ENCODE measurements at regions not wholly inside any gene's neighbourhood (a gene's known extent, or its start where the extent isn't known, plus 50 kb on each side); places are given as distances from the start of the nearest gene placed in this dataset.
"Not testable (repeated sequence)": the region's sequence is repeated elsewhere in the genome, so short reads cannot be mapped to it uniquely, and the experiment has no call there.

GRCh38 chr2:48206056-48206656 lies 108.3 kb upstream of the FOXN2 start:
- intact Hi-C loops (cut with DNase I): loop anchor here (5.0 kb wide), 1 partner anchor 216 kb away; no protein-coding TSS in a partner anchor
- not testable (repeated sequence) for DNase-seq

GRCh38 chr2:48207201-48207641 lies 107.3 kb upstream of the FOXN2 start:
- peak in 1 of 10 donors; percentile 55 for DNase-seq
- intact Hi-C loops (cut with DNase I): loop anchor here (5.0 kb wide), 1 partner anchor 215 kb away; no protein-coding TSS in a partner anchor

DNA sequence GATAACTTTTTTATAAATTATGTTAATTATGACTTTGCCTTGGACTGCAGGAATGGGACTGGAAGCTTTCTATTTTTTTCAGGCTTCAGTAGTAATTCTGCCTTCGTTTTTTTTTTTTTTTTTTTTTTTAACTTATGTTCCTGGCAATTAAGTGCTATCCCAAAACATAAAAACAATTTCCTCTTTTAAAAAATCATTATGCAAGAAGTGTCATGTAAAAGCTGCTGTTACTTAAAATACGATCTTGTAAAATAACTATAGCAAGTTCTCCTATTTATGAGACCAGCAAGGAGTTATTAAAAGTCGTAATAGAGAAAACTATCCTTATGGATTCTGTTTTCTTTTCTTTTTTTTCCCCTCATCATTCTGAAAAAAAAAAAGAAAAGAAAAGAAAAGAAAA lies 106.6 kb upstream of the FOXN2 start:
- DNase-seq: no peak
- intact Hi-C loops (cut with DNase I): loop anchor here (5.0 kb wide), 1 partner anchor 214 kb away; no protein-coding TSS in a partner anchor

DNA sequence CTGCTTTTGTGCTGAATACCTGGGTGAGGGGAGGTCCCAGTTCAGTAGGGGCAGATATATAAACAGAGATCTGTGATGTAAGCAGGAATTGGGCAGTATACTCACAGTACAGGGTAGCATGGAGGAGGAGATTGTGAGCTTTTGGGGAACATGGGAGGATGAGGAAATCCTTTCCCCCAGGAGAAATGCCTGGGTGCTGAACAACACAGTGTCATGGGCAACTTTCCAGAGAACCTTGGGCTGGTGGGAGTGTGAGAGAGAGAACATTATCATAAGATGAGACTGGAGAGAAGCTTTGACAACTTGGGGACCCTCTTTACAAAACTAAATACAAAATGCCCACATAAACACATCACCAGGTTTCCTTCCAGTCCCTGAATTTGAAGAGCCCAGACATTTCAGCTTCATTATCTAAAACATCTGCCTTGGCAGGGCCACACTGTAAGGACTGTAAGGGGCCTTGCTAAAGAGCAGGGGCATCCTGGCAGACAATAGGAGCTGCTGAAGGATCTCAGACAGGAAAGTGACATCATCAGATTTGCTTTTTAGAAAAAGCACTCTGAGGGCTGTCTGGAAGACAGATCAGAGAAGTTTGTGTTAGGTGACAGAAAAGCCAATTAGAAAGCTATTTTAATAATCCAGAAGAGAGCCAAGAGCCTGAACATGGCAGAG lies 105.1 kb upstream of the FOXN2 start:
- DNase-seq: no peak
- intact Hi-C loops (cut with DNase I): loop anchor here (5.0 kb wide), 1 partner anchor 213 kb away; no protein-coding TSS in a partner anchor

DNA sequence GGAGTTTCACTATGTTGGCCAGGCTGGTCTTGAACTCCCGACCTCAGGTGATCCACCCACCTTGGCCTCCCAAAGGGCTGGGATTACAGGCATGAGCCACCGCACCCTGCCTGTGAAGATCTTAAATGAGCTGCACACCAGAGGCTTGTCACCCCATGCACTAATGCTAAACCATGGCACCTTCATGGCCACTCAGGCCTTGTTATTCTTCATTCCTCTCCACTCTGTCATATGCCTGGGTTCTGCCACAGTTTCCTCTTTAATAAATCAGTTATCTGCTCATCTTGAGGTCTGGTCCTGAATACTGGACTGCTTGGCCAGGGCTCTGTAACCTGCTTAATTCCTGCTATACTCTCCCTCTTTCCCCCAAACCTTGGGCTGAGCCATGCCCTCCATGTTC lies 104.3 kb upstream of the FOXN2 start:
- intact Hi-C loops (cut with DNase I): no loop called here
- no peak for DNase-seq

DNA sequence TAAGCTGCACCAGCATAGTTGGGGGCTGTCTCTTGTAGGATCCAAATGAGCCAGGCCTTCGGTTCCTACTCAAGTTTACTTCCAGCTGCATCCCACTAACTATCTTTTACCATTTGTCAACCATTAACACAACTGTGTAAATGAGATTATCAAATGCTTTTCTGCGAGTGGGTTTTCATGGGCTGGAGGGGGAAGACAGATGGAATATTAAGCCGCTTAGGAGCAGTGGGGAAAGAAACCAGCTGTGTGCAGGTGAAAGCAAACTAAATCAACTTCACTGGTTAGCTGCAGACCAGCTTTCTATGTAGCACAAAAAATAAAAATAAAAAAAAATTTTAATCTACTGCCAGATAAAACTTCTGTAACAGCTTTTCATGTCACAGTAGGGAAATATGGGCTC lies 100.8 kb upstream of the FOXN2 start:
- intact Hi-C loops (cut with DNase I): no loop called here
- no peak for DNase-seq

DNA sequence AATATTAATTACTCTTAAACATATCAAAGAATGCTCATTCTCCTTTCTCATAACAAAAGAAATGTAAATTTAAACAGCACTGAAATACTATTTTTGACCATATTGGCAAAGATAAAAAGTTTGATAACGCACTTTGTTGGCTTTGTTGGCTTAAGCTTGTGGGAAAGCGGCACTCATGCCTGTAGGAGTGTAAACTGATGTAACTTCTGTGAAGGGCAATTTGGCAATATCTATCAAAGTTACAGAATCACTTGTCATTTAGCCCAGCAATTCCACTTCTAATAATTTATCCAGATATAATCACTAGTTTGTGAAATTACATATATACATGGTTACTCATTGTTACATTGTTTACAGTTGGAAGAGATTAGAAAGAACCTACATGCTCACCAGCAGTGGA lies 96.3 kb upstream of the FOXN2 start:
- intact Hi-C loops (cut with DNase I): no loop called here
- no peak for DNase-seq

DNA sequence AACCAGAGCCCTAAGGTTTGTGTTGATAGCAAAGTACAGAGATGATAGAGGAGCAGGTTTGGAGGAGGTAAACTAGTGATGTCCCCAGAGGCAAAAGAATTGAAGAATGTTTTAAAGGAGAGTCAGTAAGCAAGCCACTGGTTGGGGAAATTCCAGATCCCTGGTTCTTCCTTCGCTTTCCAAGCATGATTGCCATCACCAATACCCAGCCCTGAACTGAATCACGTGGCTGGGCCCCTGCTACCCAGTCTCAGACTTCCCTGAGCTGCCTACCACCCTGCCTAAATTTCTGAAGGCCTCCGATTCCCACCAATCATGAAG lies 95.3 kb upstream of the FOXN2 start:
- intact Hi-C loops (cut with DNase I): no loop called here
- DNase-seq: no peak

DNA sequence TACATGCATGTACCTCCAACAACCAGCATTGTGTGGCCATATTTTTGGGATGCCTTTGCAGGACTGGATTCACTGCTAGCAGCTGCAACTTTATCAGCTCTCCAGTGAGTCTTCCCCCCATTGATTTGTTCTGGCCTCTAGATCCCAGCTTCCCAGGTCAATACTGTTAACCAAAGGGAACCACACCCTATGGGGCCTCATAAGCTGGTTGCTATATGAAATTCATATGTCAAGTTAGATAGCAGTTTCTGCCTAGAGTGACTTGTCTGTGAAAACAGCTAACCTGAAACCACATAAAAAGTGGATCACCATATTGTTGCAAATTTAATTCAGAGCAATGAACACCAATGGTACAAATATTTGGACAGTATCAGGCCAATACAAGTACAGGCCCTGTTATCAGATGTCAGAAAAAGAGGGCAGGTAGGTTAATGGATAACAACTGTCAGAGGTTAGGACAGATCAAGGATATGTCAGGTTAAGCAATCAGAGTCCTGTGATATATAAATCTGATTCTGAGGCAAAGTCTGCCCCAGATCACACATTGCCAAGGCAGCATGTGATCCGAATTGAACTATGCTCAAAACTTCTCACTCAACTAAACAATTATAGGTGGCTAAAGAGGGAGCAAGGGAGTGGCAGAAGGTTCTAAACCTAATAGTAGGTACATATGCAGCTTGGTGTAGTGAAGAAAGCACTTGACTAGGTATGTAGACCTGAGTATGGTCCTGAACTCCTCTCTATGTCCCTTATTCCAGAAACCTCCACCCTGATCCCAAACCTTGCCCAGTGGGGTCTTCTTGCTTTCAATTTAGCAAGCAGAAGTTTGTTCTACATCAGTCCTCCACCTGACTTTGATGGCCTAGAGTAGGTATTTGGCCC lies 94.7 kb upstream of the FOXN2 start:
- DNase-seq: no peak
- intact Hi-C loops (cut with DNase I): no loop called here

- intact Hi-C loops (cut with DNase I): no loop called here
- DNase-seq: no peak
Observed at GRCh38 chr2:48220501-48220900, 94.0 kb upstream of the FOXN2 start.

- no peak for DNase-seq
- intact Hi-C loops (cut with DNase I): no loop called here
Observed at GRCh38 chr2:48221846-48222516, 92.5 kb upstream of the FOXN2 start.

DNA sequence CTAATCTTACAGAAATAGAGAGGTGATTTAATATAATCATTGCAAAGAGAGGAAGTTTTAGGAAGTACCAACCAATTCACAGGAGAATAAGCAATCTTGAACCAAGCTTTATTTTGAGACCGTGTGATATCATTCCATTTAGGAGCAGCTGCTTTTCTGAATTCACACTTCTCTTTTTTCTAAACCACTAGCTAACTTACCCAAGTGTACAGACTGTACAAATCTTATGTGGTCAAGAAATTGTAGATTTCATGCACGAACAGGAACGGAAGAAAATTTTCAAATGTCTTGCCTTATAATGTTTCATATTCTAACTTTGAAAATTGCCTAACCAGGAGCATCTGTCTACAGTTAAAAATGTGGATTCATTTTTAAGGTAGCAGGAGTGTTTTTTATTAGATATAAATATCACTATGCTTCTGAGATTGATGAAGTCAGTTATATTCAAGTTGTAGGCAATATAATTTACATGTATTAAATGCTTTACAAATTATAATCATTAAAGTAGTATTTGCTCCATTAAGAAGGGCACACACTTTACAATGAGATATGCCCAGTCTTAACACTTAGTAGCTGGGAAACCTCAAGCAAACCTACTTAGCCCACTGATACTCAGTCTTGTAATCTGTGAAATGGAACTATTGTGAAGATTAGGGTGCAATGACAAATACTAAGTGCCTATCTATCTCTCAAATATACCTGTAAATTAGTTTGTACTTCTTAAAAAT lies 86.7 kb upstream of the FOXN2 start:
- intact Hi-C loops (cut with DNase I): no loop called here
- no peak for DNase-seq

DNA sequence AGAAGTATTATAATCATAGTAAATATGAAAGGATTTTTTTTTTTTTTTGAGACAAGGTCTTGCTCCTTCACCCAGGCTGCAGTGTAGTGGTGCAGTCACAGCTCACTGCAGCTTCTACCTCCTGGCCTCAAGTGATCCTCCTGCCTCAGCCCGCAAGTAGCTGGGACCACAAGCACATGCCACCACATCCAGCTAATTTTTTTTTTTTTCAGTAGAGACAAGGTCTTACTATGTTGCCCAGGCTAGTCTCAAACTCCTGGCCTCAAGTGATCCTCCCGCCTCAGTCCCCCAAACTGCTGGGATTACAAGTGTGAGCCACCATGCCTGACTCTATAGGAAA lies 86.2 kb upstream of the FOXN2 start:
- intact Hi-C loops (cut with DNase I): no loop called here
- DNase-seq: no peak

GRCh38 chr2:48229063-48229462 lies 85.4 kb upstream of the FOXN2 start:
- no peak for DNase-seq
- intact Hi-C loops (cut with DNase I): no loop called here

DNA sequence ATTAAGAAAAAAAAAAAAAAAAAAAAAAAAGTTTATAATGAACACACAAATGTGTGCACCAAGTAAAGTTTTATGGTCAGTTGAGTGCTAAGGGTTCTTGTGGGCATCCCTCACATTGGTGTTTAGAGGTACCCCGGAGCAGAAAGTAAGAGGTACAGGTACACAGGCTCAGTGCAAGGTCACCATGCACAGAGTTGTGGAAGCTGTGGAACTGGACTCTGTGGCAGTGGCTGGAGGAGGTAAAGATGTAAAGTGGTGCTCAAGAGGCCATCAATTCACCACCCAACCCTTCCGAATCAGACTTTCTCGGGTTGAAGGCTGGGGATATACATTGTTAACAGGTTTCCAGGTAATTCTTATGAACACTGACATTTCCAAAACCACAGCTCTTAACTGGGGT lies 83.6 kb upstream of the FOXN2 start:
- intact Hi-C loops (cut with DNase I): no loop called here
- DNase-seq: no peak

DNA sequence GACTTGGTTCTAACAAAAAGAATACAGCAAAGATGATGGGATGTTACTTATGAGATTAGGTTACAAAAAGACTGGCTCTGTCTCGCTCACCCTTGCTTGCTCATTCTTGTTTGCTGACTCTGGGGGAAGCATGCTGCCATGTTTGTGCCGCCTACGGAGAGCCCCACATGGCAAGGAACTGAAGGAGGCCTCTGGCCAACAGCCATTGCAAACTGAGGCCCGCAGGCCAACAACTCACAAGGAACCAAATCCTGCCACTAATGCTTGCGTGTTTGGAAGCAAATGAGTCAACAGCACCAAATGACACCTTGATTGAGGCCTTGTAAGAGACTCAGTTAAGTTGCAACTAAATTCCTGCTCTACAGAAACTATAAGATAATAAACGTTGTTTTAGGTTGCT lies 82.1 kb upstream of the FOXN2 start:
- intact Hi-C loops (cut with DNase I): no loop called here
- no peak for DNase-seq

DNA sequence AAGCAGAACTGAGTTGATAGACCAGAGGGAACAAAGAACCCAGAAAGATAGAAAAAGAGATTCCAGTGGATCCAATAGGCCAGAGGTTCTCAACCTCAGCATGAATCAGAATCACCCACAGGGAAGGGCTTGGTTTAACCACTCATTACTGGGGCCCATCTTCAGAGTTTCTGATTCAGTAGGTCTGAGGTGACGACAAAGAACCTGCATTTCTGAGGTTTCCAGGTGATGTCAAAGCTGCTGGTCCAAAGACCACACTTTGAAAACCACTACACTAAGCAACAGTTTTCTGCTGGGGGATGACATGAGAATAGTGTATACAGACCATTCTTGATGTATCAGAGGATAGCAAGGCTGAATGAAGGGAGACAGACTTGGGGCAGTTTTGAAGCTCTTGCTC lies 81.5 kb upstream of the FOXN2 start:
- no peak for DNase-seq
- intact Hi-C loops (cut with DNase I): no loop called here

DNA sequence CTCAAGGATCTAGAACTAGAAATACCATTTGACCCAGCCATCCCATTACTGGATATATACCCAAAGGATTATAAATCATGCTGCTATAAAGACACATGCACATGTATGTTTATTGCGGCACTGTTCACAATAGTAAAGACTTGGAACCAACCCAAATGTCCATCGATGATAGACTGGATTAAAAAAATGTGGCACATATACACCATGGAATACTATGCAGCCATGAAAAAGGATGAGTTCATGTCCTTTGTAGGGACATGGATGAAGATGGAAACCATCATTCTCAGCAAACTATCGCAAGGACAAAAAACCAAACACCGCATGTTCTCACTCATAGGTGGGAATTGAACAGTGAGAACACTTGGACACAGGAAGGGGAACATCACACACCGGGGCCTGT lies 80.7 kb upstream of the FOXN2 start:
- intact Hi-C loops (cut with DNase I); DNase-seq: not testable (repeated sequence)

DNA sequence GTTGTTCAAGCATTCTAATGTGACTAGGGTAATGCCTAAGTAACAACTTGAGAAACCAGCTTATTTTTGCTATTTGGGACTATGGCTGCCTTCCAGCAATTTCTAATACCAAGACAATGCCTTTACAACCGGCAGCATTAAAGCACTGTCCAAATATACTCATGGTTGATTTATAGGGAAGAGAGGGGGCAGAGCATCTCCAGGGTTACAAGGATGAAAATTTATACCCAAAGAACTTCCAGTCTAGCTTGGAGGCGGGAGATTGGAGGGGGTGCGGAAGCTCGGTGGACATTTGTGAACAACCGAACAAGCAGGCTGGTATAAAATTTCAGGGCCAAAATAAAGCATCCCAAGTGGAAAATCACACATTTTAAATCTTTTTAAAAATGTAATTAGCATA lies 79.4 kb upstream of the FOXN2 start:
- intact Hi-C loops (cut with DNase I): no loop called here
- DNase-seq: no peak

GRCh38 chr2:48238381-48238780 lies 76.1 kb upstream of the FOXN2 start:
- intact Hi-C loops (cut with DNase I): no loop called here

More at GRCh38 chr2:48238381-48238780, 76.1 kb upstream of the FOXN2 start:
- no peak for DNase-seq

Data from posterior cingulate gyrus (tissue), 11 donors.